Lung (tissue), 11 donors: ENCODE measurements at regions not wholly inside any gene's neighbourhood (a gene's known extent, or its start where the extent isn't known, plus 50 kb on each side); places are given as distances from the start of the nearest gene placed in this dataset.

Experiments
- ATAC-seq: fragments of 200-7000 bp; cut with Tn5 transposase; one replicate; pipeline ENCODE4 v1.9.1; 2020; ENCODE audit warnings: moderate number of reproducible peaks; ENCODE audit not compliant: insufficient read depth, low FRiP score
- DNase-seq, 3 donors: peaks; one replicate each; pipeline ENCODE4 v3.0.0-alpha.2; 2013 to 2017
- H3K27ac ChIP-seq, 2 donors: one replicate each; pipeline ENCODE4 v1.5.1; 2013; ENCODE audit warnings: mild to moderate bottlenecking in 2 of 2, moderate library complexity in 2 of 2, control low read depth in 1 of 2, inconsistent platforms in 1 of 2, low read depth in 1 of 2, low read length in 1 of 2
- H3K27me3 ChIP-seq, 3 donors: one replicate each; pipeline ENCODE4 v1.5.1; 2013; ENCODE audit warnings: low read length in 2 of 3; ENCODE audit not compliant: control insufficient read depth in 3 of 3, insufficient read depth in 3 of 3
- H3K36me3 ChIP-seq, 4 donors: one replicate each; pipeline ENCODE4 v1.5.1; 2013; ENCODE audit warnings: low read length in 4 of 4, mild to moderate bottlenecking in 1 of 4, moderate library complexity in 1 of 4; ENCODE audit not compliant: control insufficient read depth in 4 of 4, insufficient read depth in 4 of 4
- H3K4me1 ChIP-seq, 5 donors: one replicate each; pipeline ENCODE4 v1.5.1; 2013; ENCODE audit warnings: low read length in 5 of 5, mild to moderate bottlenecking in 2 of 5, moderate library complexity in 1 of 5; ENCODE audit not compliant: control insufficient read depth in 5 of 5, insufficient read depth in 5 of 5
- H3K4me3 ChIP-seq: one replicate; pipeline ENCODE4 v1.5.1; 2013; ENCODE audit warnings: mild to moderate bottlenecking, control low read depth, moderate library complexity
- H3K9ac ChIP-seq, 2 donors: one replicate each; pipeline ENCODE4 v1.5.1; 2013; ENCODE audit warnings: low read length in 2 of 2, control low read depth in 1 of 2; ENCODE audit not compliant: insufficient read depth in 1 of 2
- H3K9me3 ChIP-seq, 4 donors: one replicate each; pipeline ENCODE4 v1.5.1; 2013; ENCODE audit warnings: low read length in 3 of 4, mild to moderate bottlenecking in 1 of 4, moderate library complexity in 1 of 4; ENCODE audit not compliant: control insufficient read depth in 4 of 4, insufficient read depth in 3 of 4
- WGBS, 2 donors: extraction: QIAGEN DNeasy Blood & Tissue Kit; methylation state at CpG; one replicate each; pipeline ENCODE4 v1.1.7; 2013; 5-methylcytosine and 5-hydroxymethylcytosine counted together
- TF ChIP-seq, protein P1 (sequence below): IDR thresholded peaks from 2 replicates; pipeline ENCODE4 v1.5.1; 2012; ENCODE audit warnings: mild to moderate bottlenecking; ENCODE audit errors: control extremely low read depth, extremely low read depth
- donor health status: control.
- donor health status: control.
- donor health status: Bipolar disorder and iron deficiency.
- donor health status: healthy.
- donor health status: DM: yes; HTN: yes; CAD: no.

DNA sequence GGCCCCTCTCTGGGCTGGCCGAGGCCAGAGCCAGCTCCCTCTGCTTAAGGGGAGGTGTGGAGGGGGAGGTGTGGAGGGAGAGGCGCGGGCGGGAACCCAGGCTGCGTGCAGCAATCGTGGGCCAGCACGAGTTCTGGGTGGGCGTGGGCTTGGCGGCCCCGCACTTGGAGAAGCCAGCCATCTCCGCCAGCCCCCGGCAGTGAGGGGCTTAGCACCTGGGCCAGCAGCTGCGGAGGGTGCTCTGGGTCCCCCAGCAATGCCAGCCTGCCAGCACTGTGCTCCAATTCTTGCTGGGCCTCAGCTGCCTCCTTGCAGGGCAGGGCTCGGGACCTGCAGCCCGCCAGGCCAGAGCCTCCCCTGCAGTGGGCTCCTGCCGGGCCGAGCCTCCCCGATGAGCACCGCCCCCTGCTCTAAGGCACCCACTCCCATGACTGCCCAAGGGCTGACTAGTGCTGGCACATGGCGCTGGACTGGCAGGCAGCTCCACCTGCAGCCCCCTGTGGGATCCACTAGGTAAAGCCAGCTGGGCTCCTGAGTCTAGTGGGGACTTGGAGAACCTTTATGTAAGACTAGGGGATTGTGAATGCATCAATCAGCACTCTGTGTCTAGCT is 96.7 kb upstream of the OR9G4 start:
- no peak overlapping the region for H3K27ac ChIP-seq
- TF ChIP-seq, protein P1, sequence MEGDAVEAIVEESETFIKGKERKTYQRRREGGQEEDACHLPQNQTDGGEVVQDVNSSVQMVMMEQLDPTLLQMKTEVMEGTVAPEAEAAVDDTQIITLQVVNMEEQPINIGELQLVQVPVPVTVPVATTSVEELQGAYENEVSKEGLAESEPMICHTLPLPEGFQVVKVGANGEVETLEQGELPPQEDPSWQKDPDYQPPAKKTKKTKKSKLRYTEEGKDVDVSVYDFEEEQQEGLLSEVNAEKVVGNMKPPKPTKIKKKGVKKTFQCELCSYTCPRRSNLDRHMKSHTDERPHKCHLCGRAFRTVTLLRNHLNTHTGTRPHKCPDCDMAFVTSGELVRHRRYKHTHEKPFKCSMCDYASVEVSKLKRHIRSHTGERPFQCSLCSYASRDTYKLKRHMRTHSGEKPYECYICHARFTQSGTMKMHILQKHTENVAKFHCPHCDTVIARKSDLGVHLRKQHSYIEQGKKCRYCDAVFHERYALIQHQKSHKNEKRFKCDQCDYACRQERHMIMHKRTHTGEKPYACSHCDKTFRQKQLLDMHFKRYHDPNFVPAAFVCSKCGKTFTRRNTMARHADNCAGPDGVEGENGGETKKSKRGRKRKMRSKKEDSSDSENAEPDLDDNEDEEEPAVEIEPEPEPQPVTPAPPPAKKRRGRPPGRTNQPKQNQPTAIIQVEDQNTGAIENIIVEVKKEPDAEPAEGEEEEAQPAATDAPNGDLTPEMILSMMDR: no peak
- ATAC-seq (no peak), DNase-seq (no peak)
- no peak overlapping the region for H3K4me3 ChIP-seq
- peaks cover 0 to 13% (median 5%) of the 10 kb centered on the region in 5 donors for H3K4me1 ChIP-seq
- no peaks in the 10 kb centered on the region for H3K9me3 ChIP-seq
- H3K9ac ChIP-seq: no peak overlapping the region
- H3K27me3 ChIP-seq: no peaks in the 10 kb centered on the region
- 95% methylated on average over 19 to 20 of the region's 20 CpGs for WGBS, 2 donors
- no peaks in the 10 kb centered on the region for H3K36me3 ChIP-seq

- ATAC-seq: no peak
- no peak overlapping the region for H3K9ac ChIP-seq
- 64 to 71% methylated on average over 2 of the region's 2 CpGs for WGBS, 2 donors
These were observed 95.3 kb upstream of the OR9G4 start for GRCh38 chr11:56843816-56844215.

DNA sequence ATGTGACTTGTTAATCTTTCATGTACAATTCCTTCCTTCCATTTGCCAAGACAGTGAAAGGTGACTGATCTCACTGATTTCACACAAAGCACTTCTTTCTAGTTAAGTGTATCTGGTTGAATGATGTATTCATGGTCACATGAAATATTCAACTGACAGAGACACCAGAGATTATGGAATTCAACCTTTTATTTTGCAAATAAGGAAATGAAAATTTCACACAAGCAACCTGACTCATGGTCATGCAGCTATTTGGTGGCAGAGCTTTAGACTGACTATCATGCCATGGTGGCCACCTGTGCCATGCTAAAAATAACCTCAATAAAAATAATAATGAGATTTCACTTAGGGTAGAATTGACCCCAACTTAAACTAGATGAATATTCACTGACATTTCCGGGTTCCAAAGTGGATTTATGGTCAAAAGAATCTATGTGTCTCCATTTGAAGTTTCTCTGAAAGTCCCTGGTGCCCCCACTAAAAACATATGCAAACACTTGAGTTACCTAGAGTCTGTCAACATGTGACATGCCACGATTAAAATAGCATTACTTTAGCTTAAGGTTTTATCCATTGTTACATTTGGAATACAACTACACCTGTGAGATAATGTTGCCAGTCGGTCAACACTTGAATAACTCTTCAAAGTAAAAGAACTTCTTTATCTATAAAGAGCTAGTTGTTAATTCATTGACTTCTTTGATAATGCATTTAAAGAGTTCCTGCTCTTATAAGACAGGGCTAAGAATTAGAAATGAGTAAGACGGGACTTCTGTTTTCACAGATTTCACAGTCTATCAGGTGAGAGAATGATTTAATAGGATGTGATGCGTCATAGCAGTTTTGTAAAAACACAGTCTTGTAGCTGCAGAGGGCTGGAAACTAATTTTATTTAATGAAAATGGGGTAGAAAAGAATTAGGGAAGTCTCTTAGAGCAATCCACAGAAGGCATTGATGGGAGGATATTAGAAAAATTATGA is 94.6 kb upstream of the OR9G4 start:
- Histone ChIP-seq H3K4me1 (peaks cover 0 to 13% (median 5%) of the 10 kb centered on the region in 5 donors), H3K27me3 (no peaks in the 10 kb centered on the region), H3K36me3 (no peaks in the 10 kb centered on the region), H3K9me3 (no peaks in the 10 kb centered on the region), H3K4me3 (no peak overlapping the region), H3K27ac (no peak overlapping the region), H3K9ac (no peak overlapping the region)
- TF ChIP-seq, protein P1: no peak
- WGBS, 2 donors: 66 to 68% methylated on average over 5 of the region's 5 CpGs
- ATAC-seq (peak; percentile 40), DNase-seq (peak in 2 of 3 donors; percentile 16 to 28)

More at GRCh38 chr11:56843816-56844215, 95.3 kb upstream of the OR9G4 start:
- DNase-seq: no peak
- Histone ChIP-seq H3K9me3 (no peaks in the 10 kb centered on the region), H3K36me3 (no peaks in the 10 kb centered on the region), H3K27ac (no peak overlapping the region), H3K4me1 (peaks cover 0 to 13% (median 5%) of the 10 kb centered on the region in 5 donors), H3K27me3 (no peaks in the 10 kb centered on the region), H3K4me3 (no peak overlapping the region)
- TF ChIP-seq, protein P1: no peak
